ENCODE measurements at regions not wholly inside any gene's neighbourhood (a gene's known extent, or its start where the extent isn't known, plus 50 kb on each side); places are given as distances from the start of the nearest gene placed in this dataset.
A peak's percentile ranks its signal among the peaks of the same experiment; 100 is the strongest.

GRCh38 chr4:74659576-74660411 is 134.5 kb downstream of the BTC start:
- POLR2A ChIA-PET: no interaction called here
- Histone ChIP-seq H3K4me3 (ENCODE audit: low read depth, low read length) (no peak overlapping the region), H3K36me3 (ENCODE audit: control insufficient read depth, insufficient read depth, low read length) (no peaks in the 10 kb centered on the region), H3K27me3 (ENCODE audit: control insufficient read depth, insufficient read depth, low read length) (no peaks in the 10 kb centered on the region)
- TF ChIP-seq, protein P1, sequence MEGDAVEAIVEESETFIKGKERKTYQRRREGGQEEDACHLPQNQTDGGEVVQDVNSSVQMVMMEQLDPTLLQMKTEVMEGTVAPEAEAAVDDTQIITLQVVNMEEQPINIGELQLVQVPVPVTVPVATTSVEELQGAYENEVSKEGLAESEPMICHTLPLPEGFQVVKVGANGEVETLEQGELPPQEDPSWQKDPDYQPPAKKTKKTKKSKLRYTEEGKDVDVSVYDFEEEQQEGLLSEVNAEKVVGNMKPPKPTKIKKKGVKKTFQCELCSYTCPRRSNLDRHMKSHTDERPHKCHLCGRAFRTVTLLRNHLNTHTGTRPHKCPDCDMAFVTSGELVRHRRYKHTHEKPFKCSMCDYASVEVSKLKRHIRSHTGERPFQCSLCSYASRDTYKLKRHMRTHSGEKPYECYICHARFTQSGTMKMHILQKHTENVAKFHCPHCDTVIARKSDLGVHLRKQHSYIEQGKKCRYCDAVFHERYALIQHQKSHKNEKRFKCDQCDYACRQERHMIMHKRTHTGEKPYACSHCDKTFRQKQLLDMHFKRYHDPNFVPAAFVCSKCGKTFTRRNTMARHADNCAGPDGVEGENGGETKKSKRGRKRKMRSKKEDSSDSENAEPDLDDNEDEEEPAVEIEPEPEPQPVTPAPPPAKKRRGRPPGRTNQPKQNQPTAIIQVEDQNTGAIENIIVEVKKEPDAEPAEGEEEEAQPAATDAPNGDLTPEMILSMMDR (IDR thresholded peaks at IDR 0.05; ENCODE audit: insufficient read depth, low read depth, low read length): no peak
- CTCF ChIA-PET: interaction anchor here (0.9 to 1.0 kb wide), 2 partner anchors 27 to 264 kb away, joined by 3 read pairs; no protein-coding TSS in a partner anchor
- peak; percentile 95 for DNase-seq (ENCODE audit: low read depth)

- no peaks in the 10 kb centered on the region for H3K36me3 ChIP-seq (ENCODE audit: control insufficient read depth, insufficient read depth, low read length)
- no peaks in the 10 kb centered on the region for H3K27me3 ChIP-seq (ENCODE audit: control insufficient read depth, insufficient read depth, low read length)
- ChIA-PET CTCF (interaction anchor here (1.4 kb wide), 1 partner anchor 216 kb away, joined by 3 read pairs; the partner anchor contains the start of gene AREG), POLR2A (no interaction called here)
- TF ChIP-seq, protein P1 (IDR thresholded peaks at IDR 0.05; ENCODE audit: insufficient read depth, low read depth, low read length): no peak
- no peak for DNase-seq (ENCODE audit: low read depth)
- no peak overlapping the region for H3K4me3 ChIP-seq (ENCODE audit: low read depth, low read length)
Measured at GRCh38 chr4:74660866-74661265, 133.5 kb downstream of the BTC start.

- no peaks in the 10 kb centered on the region for H3K27me3 ChIP-seq (ENCODE audit: control insufficient read depth, insufficient read depth, low read length)
- ChIA-PET POLR2A (no interaction called here), CTCF (interaction anchor here (1.4 kb wide), 1 partner anchor 217 kb away, joined by 3 read pairs; the partner anchor contains the start of gene AREG)
- H3K4me3 ChIP-seq (ENCODE audit: low read depth, low read length): no peak overlapping the region
- no peaks in the 10 kb centered on the region for H3K36me3 ChIP-seq (ENCODE audit: control insufficient read depth, insufficient read depth, low read length)
- DNase-seq (ENCODE audit: low read depth): peak; percentile 26
- TF ChIP-seq, protein P1 (IDR thresholded peaks at IDR 0.05; ENCODE audit: insufficient read depth, low read depth, low read length): no peak
Measured at GRCh38 chr4:74661427-74662201, 132.7 kb downstream of the BTC start.

- CTCF ChIA-PET: interaction anchor here (0.7 to 1.3 kb wide), 4 partner anchors 8 to 343 kb away, joined by 3 to 6 read pairs (median 3); no protein-coding TSS in a partner anchor
- POLR2A ChIA-PET: no interaction called here
- Histone ChIP-seq H3K36me3 (ENCODE audit: control insufficient read depth, insufficient read depth, low read length) (no peaks in the 10 kb centered on the region), H3K4me3 (ENCODE audit: low read depth, low read length) (no peak overlapping the region), H3K27me3 (ENCODE audit: control insufficient read depth, insufficient read depth, low read length) (no peaks in the 10 kb centered on the region)
- TF ChIP-seq, protein P1 (IDR thresholded peaks at IDR 0.05; ENCODE audit: insufficient read depth, low read depth, low read length): no peak
- no peak for DNase-seq (ENCODE audit: low read depth)
Measured at GRCh38 chr4:74663631-74664030, 130.7 kb downstream of the BTC start.

DNA sequence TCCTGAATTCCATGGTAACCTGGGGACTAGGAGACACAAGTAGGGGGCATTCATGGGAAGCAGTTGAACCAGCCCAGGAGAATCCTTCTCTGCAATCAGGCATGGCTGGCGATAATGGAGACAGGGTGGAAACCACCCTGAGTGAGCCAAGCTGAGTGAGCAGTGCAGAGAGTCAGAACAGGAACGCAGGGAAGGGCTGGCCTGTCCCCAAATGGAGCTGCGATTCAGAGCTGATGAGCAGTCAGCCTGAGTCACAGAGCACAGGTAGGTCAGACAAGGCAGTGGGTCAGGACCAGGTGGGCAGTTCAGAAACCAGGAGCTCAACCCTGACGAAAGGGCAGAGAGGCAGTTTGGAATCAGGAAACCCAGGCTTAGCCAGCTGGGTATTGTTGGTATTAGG is 129.0 kb downstream of the BTC start:
- no peak overlapping the region for H3K4me3 ChIP-seq (ENCODE audit: low read depth, low read length)
- H3K36me3 ChIP-seq (ENCODE audit: control insufficient read depth, insufficient read depth, low read length): no peaks in the 10 kb centered on the region
- TF ChIP-seq, protein P1 (IDR thresholded peaks at IDR 0.05; ENCODE audit: insufficient read depth, low read depth, low read length): no peak
- ChIA-PET CTCF (interaction anchor here (2.2 to 3.3 kb wide), 2 partner anchors 10 to 294 kb away, joined by 9 to 26 read pairs; no protein-coding TSS in a partner anchor), POLR2A (no interaction called here)
- H3K27me3 ChIP-seq (ENCODE audit: control insufficient read depth, insufficient read depth, low read length): no peaks in the 10 kb centered on the region
- DNase-seq (ENCODE audit: low read depth): no peak

Measured in BJ (cell line).